ENCODE measurements at regions not wholly inside any gene's neighbourhood (a gene's known extent, or its start where the extent isn't known, plus 50 kb on each side); places are given as distances from the start of the nearest gene placed in this dataset.
"Not testable (repeated sequence)": the region's sequence is repeated elsewhere in the genome, so short reads cannot be mapped to it uniquely, and the experiment has no call there.

DNA sequence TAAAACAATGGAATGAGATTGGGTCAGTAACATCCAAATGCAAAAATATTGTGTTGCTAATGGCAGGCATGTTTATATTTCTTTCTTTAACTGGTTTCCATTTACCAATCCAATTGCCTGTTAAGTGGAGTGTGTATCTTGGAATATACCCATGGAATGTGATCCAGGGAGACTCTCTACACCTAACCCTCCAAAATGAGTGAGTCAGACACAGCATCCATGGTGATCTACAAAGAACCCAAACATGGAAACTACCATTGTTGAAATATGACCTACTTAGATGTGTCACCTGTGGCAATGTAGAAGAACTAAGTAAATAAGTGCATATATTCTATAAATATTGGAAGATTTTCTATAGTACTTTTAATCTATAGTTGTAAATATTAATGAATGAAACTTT, 110.3 kb downstream of the AREG start:
- no peak overlapping the region for H3K4me3 ChIP-seq (ENCODE audit: low read length)
- peak; percentile 67 for DNase-seq (ENCODE audit: low read depth)
- TF ChIP-seq, protein P1, sequence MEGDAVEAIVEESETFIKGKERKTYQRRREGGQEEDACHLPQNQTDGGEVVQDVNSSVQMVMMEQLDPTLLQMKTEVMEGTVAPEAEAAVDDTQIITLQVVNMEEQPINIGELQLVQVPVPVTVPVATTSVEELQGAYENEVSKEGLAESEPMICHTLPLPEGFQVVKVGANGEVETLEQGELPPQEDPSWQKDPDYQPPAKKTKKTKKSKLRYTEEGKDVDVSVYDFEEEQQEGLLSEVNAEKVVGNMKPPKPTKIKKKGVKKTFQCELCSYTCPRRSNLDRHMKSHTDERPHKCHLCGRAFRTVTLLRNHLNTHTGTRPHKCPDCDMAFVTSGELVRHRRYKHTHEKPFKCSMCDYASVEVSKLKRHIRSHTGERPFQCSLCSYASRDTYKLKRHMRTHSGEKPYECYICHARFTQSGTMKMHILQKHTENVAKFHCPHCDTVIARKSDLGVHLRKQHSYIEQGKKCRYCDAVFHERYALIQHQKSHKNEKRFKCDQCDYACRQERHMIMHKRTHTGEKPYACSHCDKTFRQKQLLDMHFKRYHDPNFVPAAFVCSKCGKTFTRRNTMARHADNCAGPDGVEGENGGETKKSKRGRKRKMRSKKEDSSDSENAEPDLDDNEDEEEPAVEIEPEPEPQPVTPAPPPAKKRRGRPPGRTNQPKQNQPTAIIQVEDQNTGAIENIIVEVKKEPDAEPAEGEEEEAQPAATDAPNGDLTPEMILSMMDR (IDR thresholded peaks at IDR 0.05; ENCODE audit: insufficient read depth, low read depth, low read length, missing control alignments) = no peak

DNA sequence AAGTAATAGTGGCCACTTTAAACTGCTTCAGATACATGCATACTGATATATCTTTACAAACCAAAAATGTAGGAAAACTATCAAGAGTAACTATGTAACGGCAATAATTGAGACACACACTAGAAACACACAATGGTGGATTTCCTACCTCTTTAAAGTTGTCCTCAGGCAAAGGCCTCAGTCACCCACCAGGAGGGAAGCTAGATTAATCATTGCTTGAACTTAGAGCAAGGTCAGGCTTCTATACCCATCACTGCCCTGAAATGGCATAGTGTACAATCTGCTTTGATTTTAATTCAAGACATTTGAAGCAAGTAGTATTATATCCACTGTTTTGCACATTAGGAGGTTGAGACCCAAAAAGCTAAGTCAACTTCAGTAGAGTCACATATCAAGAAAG, 110.9 kb downstream of the AREG start:
- peak; percentile 22 for DNase-seq (ENCODE audit: low read depth)
- H3K4me3 ChIP-seq (ENCODE audit: low read length) = no peak overlapping the region
- TF ChIP-seq, protein P1 (IDR thresholded peaks at IDR 0.05; ENCODE audit: insufficient read depth, low read depth, low read length, missing control alignments) = no peak

DNA sequence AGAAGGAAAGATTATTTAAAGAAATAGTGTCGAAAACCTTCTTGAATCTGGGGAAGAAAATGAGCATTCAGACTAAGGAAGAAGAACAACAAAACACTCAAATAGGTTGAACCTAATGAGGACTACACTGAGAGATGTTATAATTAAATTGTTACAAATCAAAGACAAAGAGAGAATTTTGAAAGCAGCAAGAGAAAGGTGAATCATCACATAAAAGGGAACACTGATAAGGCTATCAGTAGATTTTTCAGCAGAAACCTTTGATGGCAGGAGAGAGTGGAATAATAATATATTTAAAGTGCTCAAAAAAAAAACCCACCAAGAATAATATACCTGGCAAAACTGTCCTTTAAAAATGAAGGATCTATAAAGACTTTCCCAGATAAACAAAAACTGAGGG, 114.9 kb downstream of the AREG start:
- TF ChIP-seq, protein P1 (IDR thresholded peaks at IDR 0.05; ENCODE audit: insufficient read depth, low read depth, low read length, missing control alignments) = no peak
- H3K4me3 ChIP-seq (ENCODE audit: low read length) = no peak overlapping the region
- no peak for DNase-seq (ENCODE audit: low read depth)

DNA sequence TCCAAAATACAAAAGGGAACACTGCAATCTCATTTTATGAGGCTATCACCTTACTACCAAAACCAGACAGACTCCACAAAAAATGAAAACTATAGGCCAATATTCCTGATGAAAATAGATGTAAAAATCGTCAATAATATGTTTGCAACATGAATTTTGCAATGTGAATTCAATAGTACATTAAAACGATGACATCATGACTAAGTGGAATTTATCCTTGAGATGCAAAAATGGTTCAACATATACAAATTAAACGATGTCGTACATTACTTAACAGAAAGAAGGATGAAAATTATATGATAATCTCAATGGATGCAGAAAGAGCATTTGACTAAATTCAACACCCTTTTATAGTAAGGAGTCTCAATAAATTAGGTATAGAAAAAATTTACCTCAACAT, 123.0 kb downstream of the AREG start:
- no peak for DNase-seq (ENCODE audit: low read depth)
- H3K4me3 ChIP-seq (ENCODE audit: low read length) = no peak overlapping the region
- TF ChIP-seq, protein P1 (IDR thresholded peaks at IDR 0.05; ENCODE audit: insufficient read depth, low read depth, low read length, missing control alignments) = no peak

DNA sequence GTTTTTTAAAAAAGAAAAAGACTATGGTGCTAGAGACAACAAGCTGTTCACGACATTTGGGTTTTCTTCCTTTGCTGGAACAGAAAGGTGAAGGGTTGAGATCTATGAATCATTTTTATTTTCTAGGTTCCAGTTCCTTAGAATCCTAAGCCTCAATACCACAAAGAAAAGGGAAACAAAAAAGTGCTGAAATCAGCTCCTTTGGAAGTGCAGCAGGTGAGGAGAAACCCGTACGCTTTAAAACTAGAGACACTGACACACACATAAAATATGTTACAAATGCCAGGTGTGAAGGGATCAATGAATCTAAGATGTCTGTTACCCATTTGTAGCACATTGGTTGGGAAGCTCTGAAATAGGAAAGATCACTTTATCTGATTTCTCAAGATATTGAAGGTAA, 125.2 kb downstream of the AREG start:
- H3K4me3 ChIP-seq (ENCODE audit: low read length) = no peak overlapping the region
- TF ChIP-seq, protein P1 (IDR thresholded peaks at IDR 0.05; ENCODE audit: insufficient read depth, low read depth, low read length, missing control alignments) = no peak
- no peak for DNase-seq (ENCODE audit: low read depth)

DNA sequence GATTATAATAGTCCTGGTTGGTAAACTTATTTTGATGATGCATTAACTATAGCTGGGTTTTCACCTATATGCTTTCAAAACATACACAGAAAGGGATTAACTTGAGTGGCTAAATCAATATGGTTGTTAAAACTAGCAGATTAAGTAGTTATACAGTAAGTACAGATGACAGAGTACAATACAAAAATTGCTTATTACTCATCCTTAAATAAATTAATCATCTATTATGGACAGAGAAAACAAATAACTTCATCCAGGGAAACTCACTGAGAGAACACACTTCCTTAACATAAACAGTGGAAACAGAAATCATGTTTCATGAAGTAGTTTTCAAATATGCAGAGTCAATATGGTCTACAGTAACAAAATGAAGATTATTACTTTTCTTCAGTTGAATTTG, 133.4 kb downstream of the AREG start:
- peak; percentile 5 for DNase-seq (ENCODE audit: low read depth)
- H3K4me3 ChIP-seq (ENCODE audit: low read length) = no peak overlapping the region
- TF ChIP-seq, protein P1 (IDR thresholded peaks at IDR 0.05; ENCODE audit: insufficient read depth, low read depth, low read length, missing control alignments) = no peak

DNA sequence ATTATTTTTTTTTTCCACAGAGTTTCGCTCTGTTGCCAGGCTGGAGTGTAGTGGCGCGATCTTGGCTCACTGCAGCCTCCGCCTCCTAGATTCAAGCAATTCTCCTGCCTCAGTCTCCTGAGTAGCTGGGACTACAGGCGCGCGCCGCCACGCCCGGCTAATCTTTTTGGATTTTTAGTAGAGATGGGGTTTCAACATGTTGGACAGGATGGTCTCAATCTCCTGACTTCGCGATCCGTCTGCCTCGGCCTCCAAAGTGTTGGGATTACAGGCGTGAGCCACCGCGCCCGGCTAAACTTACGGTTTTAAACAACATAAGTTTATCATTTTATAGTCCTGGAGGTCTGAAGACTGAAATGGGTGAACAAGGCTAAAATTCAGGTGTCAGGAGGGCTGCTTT, 133.9 kb downstream of the AREG start:
- not testable (repeated sequence) for H3K4me3 ChIP-seq (ENCODE audit: low read length); DNase-seq (ENCODE audit: low read depth)

Measured in epithelial cell of esophagus (primary cell).